Ovary (tissue), 3 donors: ENCODE measurements at regions not wholly inside any gene's neighbourhood (a gene's known extent, or its start where the extent isn't known, plus 50 kb on each side); places are given as distances from the start of the nearest gene placed in this dataset.

ENCODE experiments used
- CTCF ChIP-seq, 3 donors: fragments of 450-650 bp in 2 of 3; fragments of 200-600 bp in 1 of 3; IDR thresholded peaks; one replicate each; pipeline versions ENCODE4 v1.5.1 to v1.8.0; 2016 to 2022; ENCODE audit warnings: antibody characterized with exemption in 3 of 3, mild to moderate bottlenecking in 1 of 3
- POLR2A ChIP-seq: fragments of 450-650 bp; IDR thresholded peaks from one replicate; pipeline ENCODE4 v1.6.1; 2017; ENCODE audit warnings: antibody characterized with exemption, mild to moderate bottlenecking, moderate library complexity
- donor health status: DM: no; HTN: no; CAD: no.

- TF ChIP-seq CTCF (IDR thresholded peaks at IDR 0.05) (no peak), POLR2A (no peak)
Measured at GRCh38 chr4:136369073-136369472, 1163.2 kb downstream of the PCDH18 start.
